ENCODE measurements at regions not wholly inside any gene's neighbourhood (a gene's known extent, or its start where the extent isn't known, plus 50 kb on each side); places are given as distances from the start of the nearest gene placed in this dataset.

- TF ChIP-seq CTCF (IDR thresholded peaks at IDR 0.05) (no peak), POLR2A (IDR thresholded peaks at IDR 0.05) (no peak)
These were observed 93.6 kb downstream of the CRYAA start for GRCh38 chr21:43262427-43262826.
